Prostate gland (tissue), 2 donors: ENCODE measurements at regions not wholly inside any gene's neighbourhood (a gene's known extent, or its start where the extent isn't known, plus 50 kb on each side); places are given as distances from the start of the nearest gene placed in this dataset.

Experiments used
- CTCF ChIP-seq, 4 experiments: fragments of 200-600 bp in 2 of 4; fragments of 450-650 bp in 2 of 4; sonication (generic) in 2 of 4; IDR thresholded peaks; 1 replicate in 3 of 4; 2 replicates in 1 of 4; pipeline ENCODE4 v1.5.1; 2016 to 2019; ENCODE audit warnings: antibody characterized with exemption in 4 of 4, mild to moderate bottlenecking in 2 of 4, moderate library complexity in 2 of 4
- POLR2A ChIP-seq: fragments of 450-650 bp; IDR thresholded peaks from one replicate; pipeline ENCODE4 v1.6.1; 2016; ENCODE audit warnings: antibody characterized with exemption, mild to moderate bottlenecking

GRCh38 chr2:9697909-9698308 lies 67.1 kb upstream of the YWHAQ start:
- TF ChIP-seq CTCF (IDR thresholded peaks at IDR 0.05) (no peak), POLR2A (no peak)
